ENCODE measurements at regions not wholly inside any gene's neighbourhood (a gene's known extent, or its start where the extent isn't known, plus 50 kb on each side); places are given as distances from the start of the nearest gene placed in this dataset.

- H3K36me3 ChIP-seq (ENCODE audit: control insufficient read depth, insufficient read depth, low read length) = no peaks in the 10 kb centered on the region
- H3K9me3 ChIP-seq (replicated peaks; ENCODE audit: control insufficient read depth, low read depth, low read length) = no peaks in the 10 kb centered on the region
- WGBS (ENCODE audit: insufficient coverage) = no CpG with 5 or more reads among the region's 2 CpGs
- no peak overlapping the region for H3K4me3 ChIP-seq (ENCODE audit: low read length)
- H3K27me3 ChIP-seq (ENCODE audit: control insufficient read depth, insufficient read depth, low read length) = no peaks in the 10 kb centered on the region
- H3K27ac ChIP-seq (ENCODE audit: low read length) = no peak overlapping the region
- no peak for DNase-seq
- no peaks in the 10 kb centered on the region for H3K4me1 ChIP-seq (ENCODE audit: control insufficient read depth, insufficient read depth, low read length)
These were observed 59.9 kb upstream of the BZW1 start for GRCh38 chr2:200751786-200752185.

GRCh38 chr2:200752332-200752731 lies 59.4 kb upstream of the BZW1 start:
- Histone ChIP-seq H3K27ac (ENCODE audit: low read length) (no peak overlapping the region), H3K27me3 (ENCODE audit: control insufficient read depth, insufficient read depth, low read length) (no peaks in the 10 kb centered on the region), H3K9me3 (replicated peaks; ENCODE audit: control insufficient read depth, low read depth, low read length) (no peaks in the 10 kb centered on the region), H3K36me3 (ENCODE audit: control insufficient read depth, insufficient read depth, low read length) (no peaks in the 10 kb centered on the region), H3K4me3 (ENCODE audit: low read length) (no peak overlapping the region), H3K4me1 (ENCODE audit: control insufficient read depth, insufficient read depth, low read length) (no peaks in the 10 kb centered on the region)
- 92% methylated on average over 2 of the region's 2 CpGs for WGBS (ENCODE audit: insufficient coverage)
- no peak for DNase-seq

GRCh38 chr2:200752835-200753234 lies 58.9 kb upstream of the BZW1 start:
- Histone ChIP-seq H3K27ac (ENCODE audit: low read length) (no peak overlapping the region), H3K9me3 (replicated peaks; ENCODE audit: control insufficient read depth, low read depth, low read length) (no peaks in the 10 kb centered on the region), H3K36me3 (ENCODE audit: control insufficient read depth, insufficient read depth, low read length) (no peaks in the 10 kb centered on the region), H3K27me3 (ENCODE audit: control insufficient read depth, insufficient read depth, low read length) (no peaks in the 10 kb centered on the region), H3K4me3 (ENCODE audit: low read length) (no peak overlapping the region), H3K4me1 (ENCODE audit: control insufficient read depth, insufficient read depth, low read length) (no peaks in the 10 kb centered on the region)
- WGBS (ENCODE audit: insufficient coverage) = no CpG with 5 or more reads among the region's 1 CpG
- no peak for DNase-seq

- Histone ChIP-seq H3K4me3 (ENCODE audit: low read length) (no peak overlapping the region), H3K4me1 (ENCODE audit: control insufficient read depth, insufficient read depth, low read length) (no peaks in the 10 kb centered on the region), H3K36me3 (ENCODE audit: control insufficient read depth, insufficient read depth, low read length) (no peaks in the 10 kb centered on the region), H3K27ac (ENCODE audit: low read length) (no peak overlapping the region), H3K9me3 (replicated peaks; ENCODE audit: control insufficient read depth, low read depth, low read length) (no peaks in the 10 kb centered on the region), H3K27me3 (ENCODE audit: control insufficient read depth, insufficient read depth, low read length) (no peaks in the 10 kb centered on the region)
- no peak for DNase-seq
- 20% methylated on average over 1 of the region's 4 CpGs for WGBS (ENCODE audit: insufficient coverage)
These were observed 54.9 kb upstream of the BZW1 start for GRCh38 chr2:200756618-200757321.

GRCh38 chr2:200757399-200757798 lies 54.3 kb upstream of the BZW1 start:
- no peak overlapping the region for H3K27ac ChIP-seq (ENCODE audit: low read length)
- no peak for DNase-seq
- H3K27me3 ChIP-seq (ENCODE audit: control insufficient read depth, insufficient read depth, low read length) = no peaks in the 10 kb centered on the region
- no peaks in the 10 kb centered on the region for H3K36me3 ChIP-seq (ENCODE audit: control insufficient read depth, insufficient read depth, low read length)
- WGBS (ENCODE audit: insufficient coverage) = 59% methylated on average over 3 of the region's 4 CpGs
- H3K9me3 ChIP-seq (replicated peaks; ENCODE audit: control insufficient read depth, low read depth, low read length) = no peaks in the 10 kb centered on the region
- no peak overlapping the region for H3K4me3 ChIP-seq (ENCODE audit: low read length)
- no peaks in the 10 kb centered on the region for H3K4me1 ChIP-seq (ENCODE audit: control insufficient read depth, insufficient read depth, low read length)

GRCh38 chr2:200758341-200758740 lies 53.4 kb upstream of the BZW1 start:
- H3K9me3 ChIP-seq (replicated peaks; ENCODE audit: control insufficient read depth, low read depth, low read length) = no peaks in the 10 kb centered on the region
- WGBS (ENCODE audit: insufficient coverage) = no CpG with 5 or more reads among the region's 4 CpGs
- no peaks in the 10 kb centered on the region for H3K4me1 ChIP-seq (ENCODE audit: control insufficient read depth, insufficient read depth, low read length)
- no peaks in the 10 kb centered on the region for H3K36me3 ChIP-seq (ENCODE audit: control insufficient read depth, insufficient read depth, low read length)
- DNase-seq = no peak
- H3K27ac ChIP-seq (ENCODE audit: low read length) = no peak overlapping the region
- H3K4me3 ChIP-seq (ENCODE audit: low read length) = no peak overlapping the region
- no peaks in the 10 kb centered on the region for H3K27me3 ChIP-seq (ENCODE audit: control insufficient read depth, insufficient read depth, low read length)

GRCh38 chr2:200761266-200761665 lies 50.4 kb upstream of the BZW1 start:
- 17% methylated on average over 1 of the region's 1 CpG for WGBS (ENCODE audit: insufficient coverage)
- H3K36me3 ChIP-seq (ENCODE audit: control insufficient read depth, insufficient read depth, low read length) = no peaks in the 10 kb centered on the region
- H3K27ac ChIP-seq (ENCODE audit: low read length) = no peak overlapping the region
- H3K27me3 ChIP-seq (ENCODE audit: control insufficient read depth, insufficient read depth, low read length) = no peaks in the 10 kb centered on the region
- no peak overlapping the region for H3K4me3 ChIP-seq (ENCODE audit: low read length)
- H3K9me3 ChIP-seq (replicated peaks; ENCODE audit: control insufficient read depth, low read depth, low read length) = no peaks in the 10 kb centered on the region
- no peaks in the 10 kb centered on the region for H3K4me1 ChIP-seq (ENCODE audit: control insufficient read depth, insufficient read depth, low read length)
- DNase-seq = no peak
